ENCODE measurements at regions not wholly inside any gene's neighbourhood (a gene's known extent, or its start where the extent isn't known, plus 50 kb on each side); places are given as distances from the start of the nearest gene placed in this dataset.
"Not testable (repeated sequence)": the region's sequence is repeated elsewhere in the genome, so short reads cannot be mapped to it uniquely, and the experiment has no call there.

- no peaks in the 10 kb centered on the region for H3K9me3 ChIP-seq (ENCODE audit: control insufficient read depth, low read length, poor library complexity, severe bottlenecking)
- H3K27ac Mint-ChIP-seq: no peak overlapping the region
- DNase-seq: no peak
- no peaks in the 10 kb centered on the region for H3K4me1 Mint-ChIP-seq
- H3K36me3 Mint-ChIP-seq (ENCODE audit: low read depth): no peaks in the 10 kb centered on the region
- no peak overlapping the region for H3K4me3 Mint-ChIP-seq
- no peak for ATAC-seq
- no peaks in the 10 kb centered on the region for H3K27me3 Mint-ChIP-seq
Measured at GRCh38 chrX:81979806-81980515, 778.1 kb downstream of the SH3BGRL start.

GRCh38 chrX:81987217-81987616 lies 785.3 kb downstream of the SH3BGRL start:
- DNase-seq; H3K9me3 ChIP-seq (ENCODE audit: control insufficient read depth, low read length, poor library complexity, severe bottlenecking); H3K4me3 Mint-ChIP-seq; ATAC-seq; H3K36me3 Mint-ChIP-seq (ENCODE audit: low read depth); H3K27me3 Mint-ChIP-seq; H3K27ac Mint-ChIP-seq; H3K4me1 Mint-ChIP-seq: not testable (repeated sequence)

DNA sequence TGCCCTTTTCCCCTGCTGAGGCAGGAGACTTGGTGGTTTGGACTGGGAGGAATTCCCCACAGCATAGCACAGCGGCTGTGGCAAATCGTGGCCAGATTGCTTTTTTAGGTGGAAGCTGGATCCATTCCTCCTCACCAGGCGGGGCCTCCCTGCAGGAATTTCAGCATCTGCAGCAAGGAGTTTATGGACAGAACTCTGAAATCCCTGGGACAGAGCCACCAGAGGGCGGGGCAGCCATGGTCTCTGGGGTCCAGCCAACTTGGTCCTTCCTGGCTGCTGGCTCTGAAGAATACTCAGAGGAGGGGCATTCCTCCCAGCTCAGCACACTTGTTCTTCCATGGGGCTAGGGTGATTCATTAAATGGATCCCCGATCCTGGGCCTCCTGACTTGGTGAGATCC lies 794.3 kb downstream of the SH3BGRL start:
- Mint-ChIP-seq H3K36me3 (ENCODE audit: low read depth) (no peaks in the 10 kb centered on the region), H3K27ac (no peak overlapping the region), H3K27me3 (no peaks in the 10 kb centered on the region), H3K4me3 (no peak overlapping the region), H3K4me1 (no peaks in the 10 kb centered on the region)
- ATAC-seq (no peak), DNase-seq (no peak)
- H3K9me3 ChIP-seq (ENCODE audit: control insufficient read depth, low read length, poor library complexity, severe bottlenecking): no peaks in the 10 kb centered on the region

DNA sequence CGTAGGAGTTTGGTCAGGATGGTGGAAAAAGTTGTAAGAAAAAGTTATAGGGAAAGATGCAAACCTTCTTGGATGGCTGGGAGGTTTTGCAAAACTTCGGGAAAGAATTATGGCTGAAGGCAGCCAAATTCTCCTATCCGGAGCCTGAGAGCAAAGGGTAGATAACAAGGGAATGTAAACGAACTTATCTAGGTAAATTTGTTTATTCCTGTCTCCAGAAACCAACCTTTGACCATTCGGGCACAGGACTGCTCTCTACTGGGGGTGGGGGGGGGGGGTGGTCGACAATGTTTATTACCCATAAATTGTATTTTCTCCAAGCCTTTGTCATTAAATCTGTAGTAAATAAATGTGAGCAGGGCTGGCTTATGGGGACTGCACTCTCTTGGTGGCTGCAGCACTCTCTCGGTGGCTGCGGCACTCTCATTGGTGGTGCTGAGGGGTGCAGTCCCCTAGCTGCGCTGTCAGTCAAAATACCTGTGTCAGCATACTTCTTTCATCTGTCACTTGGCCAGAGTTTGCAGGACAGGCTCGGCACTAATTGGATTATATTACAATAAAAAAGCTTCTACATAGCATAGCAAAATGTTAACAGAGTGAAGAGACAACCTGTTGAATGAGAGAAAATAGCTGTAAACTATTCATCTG lies 827.8 kb downstream of the SH3BGRL start:
- no peak for ATAC-seq
- DNase-seq: no peak
- Mint-ChIP-seq H3K27ac (no peak overlapping the region), H3K27me3 (no peaks in the 10 kb centered on the region), H3K4me3 (no peak overlapping the region), H3K36me3 (ENCODE audit: low read depth) (no peaks in the 10 kb centered on the region), H3K4me1 (no peaks in the 10 kb centered on the region)
- no peaks in the 10 kb centered on the region for H3K9me3 ChIP-seq (ENCODE audit: control insufficient read depth, low read length, poor library complexity, severe bottlenecking)

DNA sequence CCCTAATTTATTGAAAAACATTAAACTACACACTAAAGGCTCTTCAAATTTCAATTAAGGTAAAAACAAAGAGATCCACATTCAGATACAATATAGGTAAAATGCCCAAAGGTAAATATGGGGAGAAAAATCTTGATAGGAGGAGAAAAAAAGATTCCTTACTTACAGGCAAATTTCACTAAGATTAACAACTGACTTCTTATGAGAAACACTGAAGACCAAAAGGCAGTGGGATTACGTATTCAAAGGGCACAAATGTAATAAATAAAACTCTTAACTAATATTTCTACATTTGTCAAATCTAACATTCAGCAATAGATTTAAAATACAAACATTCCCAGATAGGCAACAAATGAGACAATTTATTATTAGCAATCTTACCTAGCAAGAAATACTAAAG lies 829.3 kb downstream of the SH3BGRL start:
- no peaks in the 10 kb centered on the region for H3K9me3 ChIP-seq (ENCODE audit: control insufficient read depth, low read length, poor library complexity, severe bottlenecking)
- DNase-seq (no peak), ATAC-seq (no peak)
- Mint-ChIP-seq H3K4me1 (no peaks in the 10 kb centered on the region), H3K4me3 (no peak overlapping the region), H3K36me3 (ENCODE audit: low read depth) (no peaks in the 10 kb centered on the region), H3K27me3 (no peaks in the 10 kb centered on the region), H3K27ac (no peak overlapping the region)

- no peak for ATAC-seq
- H3K27ac Mint-ChIP-seq: no peak overlapping the region
- H3K9me3 ChIP-seq (ENCODE audit: control insufficient read depth, low read length, poor library complexity, severe bottlenecking): no peaks in the 10 kb centered on the region
Measured at GRCh38 chrX:82038793-82039192, 836.9 kb downstream of the SH3BGRL start.

DNA sequence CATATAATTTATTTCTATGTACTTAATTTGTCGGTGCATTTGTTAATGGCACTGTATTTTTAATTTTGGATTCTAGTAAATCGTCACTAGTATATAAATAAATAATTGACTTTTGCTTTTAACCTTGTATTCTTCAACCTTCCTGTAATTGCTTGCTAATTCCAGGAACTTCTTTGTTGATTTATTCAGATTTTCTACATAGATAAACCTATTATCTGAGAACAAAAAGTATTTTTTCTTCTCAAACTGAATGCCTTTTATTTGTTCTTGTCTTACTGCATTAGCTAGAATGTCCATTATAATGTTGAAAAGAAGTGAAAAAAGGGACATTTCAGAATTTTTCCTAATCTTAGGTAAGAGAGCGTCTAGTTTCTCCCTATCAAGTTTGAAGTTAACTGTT lies 839.1 kb downstream of the SH3BGRL start:
- no peaks in the 10 kb centered on the region for H3K36me3 Mint-ChIP-seq (ENCODE audit: low read depth)
- no peak overlapping the region for H3K4me3 Mint-ChIP-seq
- no peaks in the 10 kb centered on the region for H3K9me3 ChIP-seq (ENCODE audit: control insufficient read depth, low read length, poor library complexity, severe bottlenecking)
- H3K4me1 Mint-ChIP-seq: no peaks in the 10 kb centered on the region
- no peak for ATAC-seq
- DNase-seq: no peak
- no peak overlapping the region for H3K27ac Mint-ChIP-seq
- H3K27me3 Mint-ChIP-seq: no peaks in the 10 kb centered on the region

More at GRCh38 chrX:82038793-82039192, 836.9 kb downstream of the SH3BGRL start:
- Mint-ChIP-seq H3K4me1 (no peaks in the 10 kb centered on the region), H3K36me3 (ENCODE audit: low read depth) (no peaks in the 10 kb centered on the region), H3K27me3 (no peaks in the 10 kb centered on the region), H3K4me3 (no peak overlapping the region)
- no peak for DNase-seq

GRCh38 chrX:82058728-82059127 lies 856.8 kb downstream of the SH3BGRL start:
- ATAC-seq: no peak

DNA sequence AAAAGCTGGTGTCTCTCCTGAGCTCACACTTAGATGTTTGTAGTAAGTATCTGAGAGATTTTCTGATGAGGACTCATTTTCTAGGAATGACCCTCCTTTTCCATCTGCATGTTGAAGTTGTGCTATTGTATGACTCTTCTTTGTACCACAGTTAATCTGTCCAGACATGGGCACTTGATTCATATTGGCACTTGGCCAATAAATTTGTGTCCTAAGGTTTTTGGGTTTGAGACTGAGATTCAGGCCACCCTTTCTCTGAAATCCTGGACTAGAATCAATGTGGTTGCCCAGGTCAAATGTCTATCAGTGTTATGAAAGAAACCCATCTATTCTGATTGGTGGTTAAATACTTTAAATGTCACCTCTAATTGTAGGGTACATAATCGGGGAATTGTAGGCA lies 869.0 kb downstream of the SH3BGRL start:
- no peaks in the 10 kb centered on the region for H3K9me3 ChIP-seq (ENCODE audit: control insufficient read depth, low read length, poor library complexity, severe bottlenecking)
- no peak for DNase-seq
- Mint-ChIP-seq H3K27ac (no peak overlapping the region), H3K4me3 (no peak overlapping the region), H3K4me1 (no peaks in the 10 kb centered on the region), H3K27me3 (no peaks in the 10 kb centered on the region), H3K36me3 (ENCODE audit: low read depth) (no peaks in the 10 kb centered on the region)
- no peak for ATAC-seq

More at GRCh38 chrX:82058728-82059127, 856.8 kb downstream of the SH3BGRL start:
- no peaks in the 10 kb centered on the region for H3K27me3 Mint-ChIP-seq
- DNase-seq: no peak
- H3K4me1 Mint-ChIP-seq: no peaks in the 10 kb centered on the region
- H3K4me3 Mint-ChIP-seq: no peak overlapping the region
- no peaks in the 10 kb centered on the region for H3K36me3 Mint-ChIP-seq (ENCODE audit: low read depth)
- no peaks in the 10 kb centered on the region for H3K9me3 ChIP-seq (ENCODE audit: control insufficient read depth, low read length, poor library complexity, severe bottlenecking)
- no peak overlapping the region for H3K27ac Mint-ChIP-seq

DNA sequence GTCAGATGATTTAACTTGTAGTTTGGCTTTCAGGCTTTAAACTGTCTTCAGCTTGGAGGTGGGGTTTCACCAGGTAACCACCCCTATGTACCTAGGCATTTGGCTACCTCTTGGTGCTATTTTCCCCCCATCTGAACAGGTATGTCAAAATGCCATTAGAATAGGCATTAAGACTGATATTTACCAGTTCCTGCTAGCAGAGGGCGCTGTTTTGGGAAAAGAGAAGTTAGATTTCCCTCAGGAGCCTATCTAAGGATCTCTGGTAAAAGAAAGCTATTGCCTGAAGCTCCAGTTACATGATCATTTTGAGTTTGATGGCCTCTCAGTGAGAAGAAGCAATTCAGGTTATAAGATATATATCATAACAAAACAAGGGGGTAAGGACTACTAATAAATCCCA lies 879.1 kb downstream of the SH3BGRL start:
- Mint-ChIP-seq H3K4me1 (no peaks in the 10 kb centered on the region), H3K27me3 (no peaks in the 10 kb centered on the region), H3K27ac (no peak overlapping the region), H3K4me3 (no peak overlapping the region), H3K36me3 (ENCODE audit: low read depth) (no peaks in the 10 kb centered on the region)
- ATAC-seq (no peak), DNase-seq (no peak)
- no peaks in the 10 kb centered on the region for H3K9me3 ChIP-seq (ENCODE audit: control insufficient read depth, low read length, poor library complexity, severe bottlenecking)

GRCh38 chrX:82087699-82088098 lies 885.8 kb downstream of the SH3BGRL start:
- Mint-ChIP-seq H3K4me3 (peak overlapping the region; percentile 76), H3K27ac (no peak overlapping the region), H3K36me3 (ENCODE audit: low read depth) (no peaks in the 10 kb centered on the region), H3K27me3 (no peaks in the 10 kb centered on the region), H3K4me1 (peaks cover 2% of the 10 kb centered on the region)
- ATAC-seq (no peak), DNase-seq (no peak)
- H3K9me3 ChIP-seq (ENCODE audit: control insufficient read depth, low read length, poor library complexity, severe bottlenecking): no peaks in the 10 kb centered on the region

DNA sequence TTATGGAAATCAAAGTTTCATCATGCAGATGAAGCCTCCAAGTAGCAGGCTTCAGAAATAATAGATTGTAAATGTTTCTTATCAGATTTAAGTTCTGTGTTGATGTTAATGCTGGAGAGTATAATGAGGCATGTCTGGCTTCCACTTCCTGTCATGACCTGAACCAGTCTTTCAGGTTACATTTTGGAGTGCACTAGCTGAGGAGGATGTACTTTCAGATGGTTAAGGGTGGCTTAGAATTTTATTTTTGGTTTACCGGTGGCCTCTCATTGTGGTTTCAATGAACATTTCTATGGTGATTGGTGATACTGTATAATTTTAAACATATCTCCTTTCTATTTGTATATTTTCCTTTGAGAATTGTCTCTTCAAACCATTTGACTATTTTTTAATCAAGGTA lies 890.4 kb downstream of the SH3BGRL start:
- Mint-ChIP-seq H3K36me3 (ENCODE audit: low read depth) (no peaks in the 10 kb centered on the region), H3K27ac (no peak overlapping the region), H3K4me3 (no peak overlapping the region), H3K4me1 (peaks cover 2% of the 10 kb centered on the region), H3K27me3 (no peaks in the 10 kb centered on the region)
- ATAC-seq: peak; percentile 58
- no peaks in the 10 kb centered on the region for H3K9me3 ChIP-seq (ENCODE audit: control insufficient read depth, low read length, poor library complexity, severe bottlenecking)
- no peak for DNase-seq

GRCh38 chrX:82125103-82125502 lies 923.2 kb downstream of the SH3BGRL start:
- no peaks in the 10 kb centered on the region for H3K27me3 Mint-ChIP-seq
- no peak overlapping the region for H3K27ac Mint-ChIP-seq
- no peaks in the 10 kb centered on the region for H3K9me3 ChIP-seq (ENCODE audit: control insufficient read depth, low read length, poor library complexity, severe bottlenecking)
- DNase-seq (no peak), ATAC-seq (no peak)
- no peaks in the 10 kb centered on the region for H3K36me3 Mint-ChIP-seq (ENCODE audit: low read depth)
- no peak overlapping the region for H3K4me3 Mint-ChIP-seq
- no peaks in the 10 kb centered on the region for H3K4me1 Mint-ChIP-seq

Data from T-helper 17 cell (primary cell).